GM21390 (cell line): ENCODE measurements at regions not wholly inside any gene's neighbourhood (a gene's known extent, or its start where the extent isn't known, plus 50 kb on each side); places are given as distances from the start of the nearest gene placed in this dataset.
A peak's percentile ranks its signal among the peaks of the same experiment; 100 is the strongest.

Experiments used
- ATAC-seq: cut with Tn5 transposase; IDR thresholded peaks from one replicate; pipeline ENCODE4 v1.9.1; 2021; ENCODE audit not compliant: unreplicated experiment

DNA sequence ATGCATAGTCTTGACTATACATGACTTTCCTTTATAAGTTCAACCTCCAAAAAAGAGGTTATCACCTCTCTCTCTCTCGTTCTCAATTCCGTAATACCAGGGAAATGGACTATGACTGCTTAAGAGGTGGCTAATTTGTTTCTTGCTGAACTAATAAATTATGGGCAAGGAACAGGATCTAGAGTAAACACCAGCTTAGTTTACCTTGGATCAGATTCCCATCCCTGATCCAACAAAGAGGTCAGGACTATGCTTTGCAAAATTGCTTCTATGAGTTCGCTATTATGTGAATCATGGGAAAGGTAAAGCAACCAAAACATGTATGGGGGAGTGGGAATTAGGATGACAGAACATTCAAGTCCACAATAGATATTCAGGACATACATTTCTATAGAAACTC, 630.7 kb downstream of the HACE1 start:
- no peak for ATAC-seq

DNA sequence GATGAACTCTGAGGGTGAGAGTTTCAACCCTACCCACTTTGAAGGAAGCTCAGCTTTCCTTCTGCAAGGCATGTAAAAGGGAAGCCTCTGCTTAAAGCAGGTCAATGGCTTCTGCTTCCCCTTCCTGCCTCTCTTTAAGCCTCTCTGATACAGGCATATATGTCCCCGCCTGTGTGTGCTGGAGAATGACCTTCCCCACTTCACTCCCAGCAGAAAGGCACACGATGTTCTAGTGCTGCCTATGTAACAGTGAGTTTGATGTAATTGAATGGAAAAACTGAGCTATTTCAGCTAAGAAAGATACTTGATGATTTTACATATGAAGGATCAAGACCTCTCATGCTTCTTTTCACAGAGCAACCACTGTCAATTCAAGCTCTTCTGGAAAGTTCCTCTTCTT, 632.2 kb downstream of the HACE1 start:
- no peak for ATAC-seq

DNA sequence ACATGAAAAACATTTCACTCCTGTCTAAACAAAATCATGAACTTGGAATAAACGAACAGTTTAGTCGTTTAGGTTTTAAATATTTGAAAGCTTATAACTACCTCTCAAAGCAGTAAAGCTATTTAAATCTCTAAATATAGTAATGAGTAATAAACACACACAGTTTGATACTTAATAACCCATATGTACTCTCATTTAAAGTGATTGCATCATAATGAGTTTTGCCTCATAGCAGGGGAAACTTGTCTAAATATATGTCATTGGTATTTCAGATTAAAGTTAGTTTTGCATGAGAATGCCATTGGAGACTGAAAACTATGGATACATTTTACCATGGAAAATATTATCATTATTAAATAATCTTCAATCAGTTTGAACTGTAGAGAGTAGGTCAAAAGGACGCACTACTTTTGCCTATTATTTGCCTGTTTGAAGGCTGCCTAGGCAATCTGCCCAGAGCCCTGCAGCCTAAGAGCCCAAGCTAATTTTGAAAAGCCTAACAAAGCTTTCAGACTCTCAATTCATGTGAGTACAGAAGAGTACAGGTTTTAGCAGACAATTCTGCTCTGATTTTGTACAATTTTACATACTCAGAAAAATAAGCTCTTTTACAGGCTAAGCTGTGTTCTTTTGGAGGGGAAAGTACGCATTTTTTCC, 632.8 kb downstream of the HACE1 start:
- ATAC-seq, result no peak

DNA sequence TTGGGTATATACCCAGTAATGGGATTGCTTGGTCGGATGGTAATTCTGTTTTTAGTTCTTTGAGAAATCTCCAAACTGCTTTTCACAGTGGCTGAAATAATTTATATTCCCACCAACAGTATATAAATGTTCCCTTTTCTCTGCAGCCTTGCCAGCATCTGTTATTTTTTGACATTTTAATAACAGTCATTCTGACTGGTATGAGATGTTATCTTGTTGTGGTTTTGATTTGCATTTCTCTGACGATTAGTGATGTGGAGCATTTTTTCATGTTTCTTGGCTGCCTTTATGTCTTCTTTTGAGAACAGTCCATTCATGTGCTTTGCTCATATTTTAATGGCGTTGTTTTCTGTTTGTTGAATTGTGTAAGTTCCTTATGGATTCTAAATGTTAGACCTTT, 641.6 kb downstream of the HACE1 start:
- ATAC-seq, result no peak

DNA sequence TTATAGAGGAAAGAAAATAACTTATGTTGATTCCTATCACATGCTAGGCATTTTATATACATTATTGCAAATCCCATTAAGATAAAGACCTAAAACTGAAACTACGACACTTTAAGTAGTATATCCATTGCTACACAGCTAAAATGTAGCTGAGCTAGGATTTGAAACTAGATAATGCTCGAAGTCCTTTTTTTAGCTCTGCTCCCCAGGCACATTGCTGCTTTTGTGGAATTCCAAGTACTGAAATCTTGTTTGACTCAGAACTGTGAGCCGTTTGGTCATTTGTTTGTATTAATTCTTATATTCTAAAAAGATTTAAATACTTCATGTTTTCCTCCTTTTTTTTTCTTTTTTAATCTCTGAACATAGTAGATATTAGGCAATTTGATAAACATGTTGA, 644.8 kb downstream of the HACE1 start:
- ATAC-seq, result no peak

DNA sequence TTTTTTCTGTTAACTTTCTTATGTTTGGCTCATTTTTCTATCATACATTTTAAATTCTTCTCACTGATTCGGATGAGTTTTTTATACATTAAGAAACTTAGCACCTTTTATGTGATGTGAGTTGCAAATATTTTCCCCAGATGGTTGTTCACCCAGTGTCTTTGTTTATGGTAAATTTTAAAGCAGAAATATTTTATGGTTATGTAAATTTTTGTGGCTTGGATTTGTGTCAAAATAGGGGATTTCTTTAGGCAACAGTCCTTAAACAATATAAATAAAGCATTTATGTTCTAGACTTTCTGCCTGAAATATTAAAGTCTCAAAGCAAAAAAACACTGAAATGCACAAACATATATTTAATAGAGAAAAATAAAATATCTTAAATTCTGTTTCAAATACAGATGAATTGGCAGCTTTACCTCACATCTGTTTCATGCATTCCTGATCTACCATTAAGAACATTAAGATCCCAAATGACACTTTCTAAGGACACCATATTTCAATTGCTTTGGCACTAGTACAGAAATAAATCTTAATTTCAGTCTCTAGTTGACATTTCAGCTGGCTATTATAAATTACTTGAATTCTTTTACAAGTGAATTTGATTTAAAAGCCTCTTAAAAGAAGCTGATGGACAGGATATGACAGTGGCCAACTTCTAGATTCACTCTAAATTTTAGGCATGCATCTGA, 646.6 kb downstream of the HACE1 start:
- no peak for ATAC-seq

DNA sequence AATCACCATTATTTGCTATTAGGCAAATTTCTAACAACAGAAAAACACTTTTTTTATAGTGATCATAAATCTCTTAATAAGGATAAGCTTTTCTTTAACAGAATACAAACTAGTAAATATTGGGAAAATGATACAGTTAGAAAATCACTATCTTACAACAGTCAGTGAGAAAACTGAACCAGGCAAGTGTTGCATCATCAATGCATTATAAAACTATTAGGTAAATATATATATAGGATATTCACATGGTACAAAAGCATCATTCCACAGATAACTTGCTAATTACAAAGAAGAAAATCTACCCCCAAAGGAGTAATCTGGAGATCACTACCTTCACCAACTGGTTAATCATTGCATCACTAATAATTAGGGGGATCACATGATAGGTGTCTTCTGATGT, 652.1 kb downstream of the HACE1 start:
- no peak for ATAC-seq

DNA sequence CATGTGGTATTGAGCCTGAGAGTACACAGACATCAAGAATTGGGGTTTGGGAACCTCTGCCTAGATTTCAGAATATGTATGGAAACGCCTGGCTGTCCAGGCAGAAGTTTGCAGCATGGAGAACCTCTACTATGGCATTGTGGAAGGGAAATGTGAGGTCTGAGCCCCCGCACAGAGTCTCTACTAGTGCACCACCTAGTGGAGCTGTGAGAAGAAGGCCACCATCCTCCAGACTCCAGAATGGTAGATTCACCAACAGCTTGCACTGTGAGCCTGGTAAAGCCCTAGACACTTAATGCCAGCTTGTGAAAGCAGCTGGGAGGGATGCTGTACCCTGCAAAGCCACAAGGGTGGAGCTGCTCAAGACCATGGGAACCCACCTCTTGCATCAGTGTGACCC, 658.2 kb downstream of the HACE1 start:
- no peak for ATAC-seq

DNA sequence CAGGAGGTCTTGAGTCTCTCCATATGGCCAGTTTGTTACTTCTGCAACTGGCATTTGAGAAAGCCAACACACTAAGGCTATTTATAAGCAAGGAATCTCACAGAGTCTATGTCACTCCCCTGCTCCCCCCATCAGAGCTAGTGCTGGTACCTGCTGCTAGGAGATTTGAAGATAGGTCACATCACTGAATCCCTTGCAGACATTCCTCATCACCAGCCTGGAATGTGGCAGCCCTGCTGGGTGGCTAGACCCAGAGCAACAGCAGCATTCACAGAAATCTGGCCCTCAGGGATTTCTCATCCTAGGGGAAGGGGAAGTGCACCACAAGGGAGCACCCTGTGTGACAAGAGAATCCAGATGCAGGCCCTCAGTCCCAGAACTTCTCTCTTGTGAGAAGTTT, 672.1 kb downstream of the HACE1 start:
- ATAC-seq, result no peak

DNA sequence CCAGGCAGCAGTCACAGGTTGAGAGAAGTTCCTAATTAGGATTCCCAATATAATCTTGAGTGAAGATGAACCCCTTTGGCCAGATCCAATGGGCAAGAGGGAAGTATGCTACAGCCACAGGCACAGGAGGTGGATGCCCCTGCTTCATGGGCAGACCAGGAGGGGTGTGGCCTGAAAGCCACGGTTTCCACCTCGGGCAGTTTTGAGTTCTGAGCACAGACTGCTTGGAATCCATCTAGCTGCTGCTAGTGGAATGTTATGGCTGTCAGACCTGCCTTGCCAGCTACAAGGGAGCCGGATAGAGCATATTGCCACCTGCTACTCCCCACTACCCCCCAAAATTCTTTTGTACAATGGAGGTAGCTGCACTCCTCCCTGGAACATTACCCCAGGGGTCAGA, 672.9 kb downstream of the HACE1 start:
- ATAC-seq, result no peak

DNA sequence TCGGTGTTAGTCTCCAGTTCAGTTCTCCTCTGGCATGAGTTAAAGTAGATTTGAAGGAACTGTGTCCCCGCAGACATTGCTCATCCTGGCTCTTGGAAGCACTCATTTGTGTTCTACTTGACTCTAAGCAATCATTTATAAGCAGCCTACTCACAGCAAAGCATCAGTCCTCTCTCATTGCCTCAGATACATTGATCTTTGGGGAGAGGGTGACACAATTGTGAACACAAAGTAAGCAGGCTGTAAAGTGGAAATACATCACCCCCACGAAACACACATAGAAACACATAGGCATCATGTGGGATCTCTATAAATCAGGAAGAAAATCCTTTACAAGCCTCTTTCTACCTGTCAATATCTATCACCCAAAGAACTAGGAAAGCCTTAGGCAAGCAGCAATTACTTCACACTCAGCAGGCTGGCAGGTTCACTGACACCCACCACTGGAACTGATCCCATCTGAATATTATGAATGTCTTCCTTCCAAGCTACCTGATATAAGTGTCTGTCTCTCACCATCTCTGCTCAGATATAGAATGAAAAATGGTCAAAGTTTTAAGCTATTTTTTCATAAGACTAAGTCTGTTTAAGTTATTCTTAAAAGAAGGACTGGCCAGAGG, 675.8 kb downstream of the HACE1 start:
- ATAC-seq, result no peak

DNA sequence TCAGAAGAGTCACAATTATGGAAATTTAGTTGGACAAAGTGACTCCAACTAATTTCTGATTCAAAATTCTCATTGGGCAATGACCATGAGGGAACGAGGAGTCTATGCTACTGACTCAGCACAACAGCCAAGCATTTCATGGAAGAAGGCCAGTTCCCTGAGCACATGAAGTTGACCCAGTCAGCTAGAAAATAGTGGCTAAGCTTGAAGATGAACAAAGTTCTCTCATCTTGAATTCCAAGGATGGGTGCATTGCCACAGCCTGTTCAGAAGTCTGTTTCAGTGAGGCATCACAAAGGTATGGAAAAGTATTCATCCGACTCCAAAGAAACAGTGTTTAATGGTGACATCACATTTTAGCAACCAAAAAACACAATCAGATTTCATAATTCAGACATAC, 676.9 kb downstream of the HACE1 start:
- no peak for ATAC-seq

DNA sequence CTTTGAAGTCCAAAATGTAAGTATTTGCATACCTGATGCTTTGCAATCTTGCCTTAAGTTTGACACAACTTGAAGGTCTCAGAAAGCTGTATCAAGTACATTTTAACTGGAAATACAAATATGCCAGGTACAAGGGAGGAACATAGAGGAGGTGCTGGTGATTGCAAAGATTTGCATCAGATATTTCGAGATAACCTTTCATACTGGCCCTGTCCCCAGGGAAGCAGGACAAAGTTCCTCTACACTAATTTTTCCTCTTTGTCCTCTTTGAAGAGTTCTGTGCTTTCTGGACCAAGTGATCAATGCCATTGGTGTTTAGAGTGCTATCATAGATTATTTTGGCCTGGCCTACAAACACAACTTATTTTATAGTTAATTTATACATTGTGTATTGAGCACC, 686.1 kb downstream of the HACE1 start:
- no peak for ATAC-seq

DNA sequence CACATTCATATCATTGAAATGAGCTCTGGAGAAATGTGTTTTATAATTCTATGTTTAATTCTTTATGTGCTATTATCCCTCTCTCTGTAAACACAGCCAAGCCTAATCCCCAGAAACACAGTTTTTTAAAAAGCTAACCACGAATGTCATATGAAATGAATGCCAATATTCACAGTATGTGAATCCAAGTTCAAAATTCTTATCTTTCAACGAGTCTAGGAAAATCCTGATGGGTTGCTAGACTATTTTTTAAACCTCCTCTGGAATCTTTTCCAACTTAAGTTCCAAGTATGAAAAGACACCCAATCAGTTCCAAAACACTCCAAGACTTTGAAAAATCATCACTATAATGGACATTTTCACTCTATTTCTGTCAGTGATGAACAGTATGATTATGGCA, 689.3 kb downstream of the HACE1 start:
- no peak for ATAC-seq

DNA sequence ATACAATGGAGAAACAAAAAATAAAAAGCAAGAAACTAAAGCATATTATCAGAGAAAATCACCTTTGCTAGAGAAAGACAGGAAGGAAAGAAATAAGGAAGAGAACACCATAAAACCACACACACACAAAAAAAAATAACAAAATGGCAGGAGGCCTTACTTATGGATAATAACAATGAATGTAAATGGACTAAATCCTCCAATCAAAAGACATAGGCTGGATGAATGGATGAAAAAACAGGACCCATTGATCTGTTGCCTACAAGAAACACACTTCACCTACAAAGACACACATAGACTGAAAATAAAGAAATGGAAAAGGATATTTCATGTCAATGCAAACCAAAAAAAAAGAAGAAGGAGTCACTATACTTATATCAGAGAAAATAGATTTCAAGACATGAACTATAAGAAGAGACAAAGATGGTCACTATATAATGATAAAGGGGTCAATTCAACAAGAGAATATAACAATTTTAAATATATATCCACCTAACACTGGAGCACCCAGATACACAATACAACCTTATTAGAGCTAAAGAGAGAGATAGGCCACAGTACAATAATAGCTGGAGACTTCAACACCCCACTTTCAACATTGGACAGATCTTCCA, 693.6 kb downstream of the HACE1 start:
- no peak for ATAC-seq

DNA sequence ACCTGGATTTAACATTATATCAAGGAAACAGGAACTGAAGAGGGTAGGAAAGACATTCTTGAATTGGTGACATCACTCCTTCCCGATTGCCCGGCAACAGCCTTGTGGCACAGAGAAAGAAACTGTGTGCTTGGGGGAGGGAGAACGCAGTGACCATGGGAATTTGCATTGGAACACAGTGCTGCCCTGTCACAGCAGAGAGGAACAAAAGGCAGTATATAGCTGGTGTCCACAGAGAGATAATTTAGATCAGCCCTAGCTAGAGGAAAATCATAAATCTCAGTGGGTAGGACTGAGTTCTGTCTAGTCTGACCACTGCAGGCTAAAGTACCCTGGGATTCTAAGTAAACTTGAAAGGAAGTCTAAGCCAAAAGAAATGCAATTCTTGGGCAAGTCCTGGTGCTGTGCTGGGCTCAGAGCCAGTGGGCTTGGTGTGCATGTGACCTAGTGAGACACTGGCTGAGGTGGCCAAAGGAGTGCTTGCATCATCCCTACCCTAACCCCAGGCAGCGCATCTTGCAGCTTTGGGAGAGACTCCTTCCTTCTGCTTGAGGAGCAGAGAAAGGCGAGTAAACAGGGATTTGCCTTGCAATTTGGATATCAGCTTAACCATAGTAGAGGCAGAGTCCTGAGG, 697.6 kb downstream of the HACE1 start:
- ATAC-seq, result no peak

DNA sequence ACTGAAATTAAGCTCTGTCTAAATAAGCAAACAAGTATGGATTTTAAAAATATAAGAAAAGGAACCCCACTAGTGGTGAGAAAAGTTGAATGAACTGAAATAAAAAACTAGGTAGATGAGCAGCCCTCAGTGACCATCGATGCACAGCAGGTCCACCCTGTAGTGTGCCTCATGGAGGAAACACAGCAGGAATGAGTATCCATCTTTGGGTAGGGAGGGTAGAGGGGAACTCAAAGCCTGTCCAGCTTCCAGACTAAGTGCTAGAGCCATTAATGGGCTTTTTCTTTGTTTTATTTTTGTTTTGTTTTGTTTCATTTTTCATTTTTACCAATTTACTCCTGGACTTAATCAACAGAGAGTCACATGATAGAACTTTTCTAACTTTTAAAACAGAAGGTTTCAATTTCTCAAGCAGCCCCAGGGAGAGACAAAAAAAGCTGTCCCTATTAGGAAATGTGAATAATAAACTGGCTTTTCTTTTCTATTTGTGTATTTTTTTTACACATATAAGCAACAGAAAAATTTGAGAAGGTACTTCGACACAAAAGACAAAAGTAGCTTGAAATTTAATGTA, 700.6 kb downstream of the HACE1 start:
- ATAC-seq, result peak; percentile 74

DNA sequence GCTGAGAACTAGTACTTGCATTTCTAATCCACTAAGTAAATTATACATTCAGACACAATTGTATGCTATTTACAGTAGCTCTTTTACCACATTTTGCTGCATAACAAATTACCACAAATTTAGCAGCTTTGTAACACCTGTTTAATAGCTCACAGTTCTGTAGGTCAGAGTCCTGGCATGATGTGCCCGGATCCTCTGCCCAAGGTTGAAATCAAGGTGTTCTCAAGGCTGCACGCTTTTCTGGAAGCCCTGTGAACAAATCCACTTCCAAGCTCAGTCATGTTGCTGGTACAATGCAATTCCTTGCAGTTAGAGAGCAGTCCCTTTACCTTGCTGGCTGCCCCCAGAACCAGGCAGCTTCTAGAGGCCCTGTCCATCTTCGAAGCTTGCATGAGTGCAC, 716.0 kb downstream of the HACE1 start:
- no peak for ATAC-seq

DNA sequence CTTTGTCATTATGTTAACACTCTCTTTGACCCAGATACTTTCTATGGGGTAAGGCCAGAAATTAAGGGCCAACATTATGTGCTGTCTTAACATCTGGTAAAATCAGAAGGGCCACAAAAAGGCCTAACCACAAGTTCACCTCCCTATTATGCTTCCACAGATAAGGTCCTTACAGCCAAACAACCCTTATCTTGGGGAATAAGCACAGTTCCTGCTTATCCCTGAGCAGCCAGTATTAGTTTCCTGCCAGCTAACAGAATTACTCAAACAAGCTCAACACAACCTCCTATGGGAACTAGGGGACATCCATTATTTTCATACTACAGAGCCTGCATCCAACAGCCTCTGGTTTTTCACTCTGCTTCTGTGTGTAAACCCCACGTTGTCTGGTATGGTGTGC, 724.8 kb downstream of the HACE1 start:
- no peak for ATAC-seq

DNA sequence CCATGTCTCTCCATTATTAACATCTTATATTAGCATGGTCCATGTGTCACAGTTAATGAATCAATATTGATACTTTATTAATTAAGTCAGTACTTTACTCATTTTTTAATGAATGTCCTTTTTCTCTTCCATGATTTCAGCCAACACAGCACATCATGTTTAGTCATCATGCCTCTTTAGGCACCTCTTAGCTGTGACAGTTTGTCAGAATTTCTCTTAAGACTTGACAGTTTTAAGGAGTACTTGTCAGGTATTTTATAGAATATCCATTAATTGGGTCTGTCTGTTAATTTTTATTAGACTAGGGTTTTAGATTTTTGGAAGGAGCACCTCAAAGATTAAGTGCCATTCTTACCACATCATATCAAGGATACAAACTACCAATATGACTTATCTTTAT, 729.4 kb downstream of the HACE1 start:
- ATAC-seq, result no peak

DNA sequence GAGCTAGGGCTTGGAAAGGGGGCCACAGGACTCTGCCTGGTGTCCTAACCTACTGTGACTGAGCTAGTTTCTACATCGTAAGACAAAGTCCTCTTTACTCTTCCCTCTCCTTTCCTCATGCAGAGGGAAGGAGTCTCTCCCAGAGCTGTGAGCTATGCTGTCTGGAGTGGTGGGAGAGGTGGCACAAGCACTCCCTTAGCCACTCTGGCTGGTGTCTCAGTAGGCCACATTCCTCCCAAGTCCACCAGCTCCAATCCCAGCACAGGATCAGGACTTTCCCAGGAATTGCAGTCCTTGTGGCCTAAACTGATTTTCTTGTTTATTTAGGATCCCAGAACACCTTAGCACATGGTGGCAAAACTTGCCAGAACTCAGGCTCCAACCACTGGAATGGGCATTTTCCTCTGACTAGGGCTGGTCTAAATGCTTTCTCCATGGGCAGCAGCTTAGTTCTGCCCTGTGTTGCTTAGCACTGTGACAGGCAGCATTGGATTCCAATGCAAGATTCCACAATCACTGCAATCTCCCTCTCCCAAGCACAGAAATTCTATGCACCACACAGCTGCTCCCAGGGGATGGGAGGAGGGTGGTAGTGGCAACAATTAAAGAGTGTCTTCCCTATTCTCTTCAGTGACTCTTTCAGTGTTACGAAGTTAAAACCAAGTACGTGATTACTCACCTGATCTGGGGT, 733.3 kb downstream of the HACE1 start:
- ATAC-seq, result no peak
